ENCODE measurements at regions not wholly inside any gene's neighbourhood (a gene's known extent, or its start where the extent isn't known, plus 50 kb on each side); places are given as distances from the start of the nearest gene placed in this dataset.

- TF ChIP-seq CTCF (IDR thresholded peaks at IDR 0.05) (no peak), POLR2A (IDR thresholded peaks at IDR 0.05) (no peak)
Measured at GRCh38 chr6:54993948-54994347, 147.4 kb downstream of the FAM83B start.
